Adrenal gland (tissue), 5 donors: ENCODE measurements at regions not wholly inside any gene's neighbourhood (a gene's known extent, or its start where the extent isn't known, plus 50 kb on each side); places are given as distances from the start of the nearest gene placed in this dataset.

Experiments
- POLR2A ChIP-seq, 2 donors: fragments of 450-650 bp; IDR thresholded peaks; one replicate each; pipeline ENCODE4 v1.6.1; 2017; ENCODE audit warnings: antibody characterized with exemption in 2 of 2, mild to moderate bottlenecking in 2 of 2, moderate library complexity in 1 of 2
- TF ChIP-seq, protein P1 (sequence below), 6 experiments: fragments of 450-650 bp in 4 of 6; fragments of 200-600 bp in 2 of 6; sonication (generic) in 1 of 6; IDR thresholded peaks; 1 replicate in 5 of 6; 2 replicates in 1 of 6; pipeline versions ENCODE4 v1.5.1 to v1.8.0; 2016 to 2021; ENCODE audit warnings: antibody characterized with exemption in 6 of 6, mild to moderate bottlenecking in 2 of 6, moderate library complexity in 1 of 6
- donor health status: DM: no; HTN: no; CAD: no.

DNA sequence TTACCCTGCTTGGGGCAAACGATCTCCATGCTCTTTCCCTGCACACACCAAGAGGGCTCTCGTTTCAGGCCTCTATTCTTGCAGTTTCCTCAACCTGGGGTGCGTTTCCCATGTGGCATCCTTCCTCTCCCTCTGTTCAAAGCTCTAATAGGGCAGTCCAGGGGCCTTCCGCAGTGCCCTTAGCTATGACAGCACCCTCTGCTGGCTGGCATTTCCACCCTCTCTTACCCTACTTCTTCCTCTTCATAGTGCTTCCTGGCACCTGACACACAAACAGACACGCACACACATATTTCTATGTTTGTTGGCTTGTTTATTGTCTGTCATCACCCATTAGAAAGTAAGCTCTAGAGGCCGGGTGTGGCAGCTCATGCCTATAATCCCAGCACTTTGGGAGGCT lies 294.0 kb downstream of the CLIC5 start:
- TF ChIP-seq, protein P1, sequence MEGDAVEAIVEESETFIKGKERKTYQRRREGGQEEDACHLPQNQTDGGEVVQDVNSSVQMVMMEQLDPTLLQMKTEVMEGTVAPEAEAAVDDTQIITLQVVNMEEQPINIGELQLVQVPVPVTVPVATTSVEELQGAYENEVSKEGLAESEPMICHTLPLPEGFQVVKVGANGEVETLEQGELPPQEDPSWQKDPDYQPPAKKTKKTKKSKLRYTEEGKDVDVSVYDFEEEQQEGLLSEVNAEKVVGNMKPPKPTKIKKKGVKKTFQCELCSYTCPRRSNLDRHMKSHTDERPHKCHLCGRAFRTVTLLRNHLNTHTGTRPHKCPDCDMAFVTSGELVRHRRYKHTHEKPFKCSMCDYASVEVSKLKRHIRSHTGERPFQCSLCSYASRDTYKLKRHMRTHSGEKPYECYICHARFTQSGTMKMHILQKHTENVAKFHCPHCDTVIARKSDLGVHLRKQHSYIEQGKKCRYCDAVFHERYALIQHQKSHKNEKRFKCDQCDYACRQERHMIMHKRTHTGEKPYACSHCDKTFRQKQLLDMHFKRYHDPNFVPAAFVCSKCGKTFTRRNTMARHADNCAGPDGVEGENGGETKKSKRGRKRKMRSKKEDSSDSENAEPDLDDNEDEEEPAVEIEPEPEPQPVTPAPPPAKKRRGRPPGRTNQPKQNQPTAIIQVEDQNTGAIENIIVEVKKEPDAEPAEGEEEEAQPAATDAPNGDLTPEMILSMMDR (IDR thresholded peaks at IDR 0.05): no peak
- TF ChIP-seq POLR2A (IDR thresholded peaks at IDR 0.05): no peak
